OCI-LY3 (cell line): ENCODE measurements at regions not wholly inside any gene's neighbourhood (a gene's known extent, or its start where the extent isn't known, plus 50 kb on each side); places are given as distances from the start of the nearest gene placed in this dataset.

ENCODE experiments used
- EZH2phosphoT487 ChIP-seq: fragments of 200-600 bp; shearing (Covaris generic); IDR thresholded peaks from 2 replicates; pipeline ENCODE4 v1.6.1; 2018; ENCODE audit warnings: antibody characterized with exemption, mixed run types, low read depth
- TF ChIP-seq, protein P1 (sequence below): fragments of 200-600, 300-600 bp; sonication (generic); IDR thresholded peaks from 2 replicates; pipeline ENCODE4 v1.5.1; 2014; ENCODE audit warnings: antibody characterized with exemption, low read length, low read depth

GRCh38 chr3:177429079-177429478 lies 231.8 kb upstream of the TBL1XR1 start:
- TF ChIP-seq, protein P1, sequence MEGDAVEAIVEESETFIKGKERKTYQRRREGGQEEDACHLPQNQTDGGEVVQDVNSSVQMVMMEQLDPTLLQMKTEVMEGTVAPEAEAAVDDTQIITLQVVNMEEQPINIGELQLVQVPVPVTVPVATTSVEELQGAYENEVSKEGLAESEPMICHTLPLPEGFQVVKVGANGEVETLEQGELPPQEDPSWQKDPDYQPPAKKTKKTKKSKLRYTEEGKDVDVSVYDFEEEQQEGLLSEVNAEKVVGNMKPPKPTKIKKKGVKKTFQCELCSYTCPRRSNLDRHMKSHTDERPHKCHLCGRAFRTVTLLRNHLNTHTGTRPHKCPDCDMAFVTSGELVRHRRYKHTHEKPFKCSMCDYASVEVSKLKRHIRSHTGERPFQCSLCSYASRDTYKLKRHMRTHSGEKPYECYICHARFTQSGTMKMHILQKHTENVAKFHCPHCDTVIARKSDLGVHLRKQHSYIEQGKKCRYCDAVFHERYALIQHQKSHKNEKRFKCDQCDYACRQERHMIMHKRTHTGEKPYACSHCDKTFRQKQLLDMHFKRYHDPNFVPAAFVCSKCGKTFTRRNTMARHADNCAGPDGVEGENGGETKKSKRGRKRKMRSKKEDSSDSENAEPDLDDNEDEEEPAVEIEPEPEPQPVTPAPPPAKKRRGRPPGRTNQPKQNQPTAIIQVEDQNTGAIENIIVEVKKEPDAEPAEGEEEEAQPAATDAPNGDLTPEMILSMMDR: no peak
- TF ChIP-seq EZH2phosphoT487: no peak
